ENCODE measurements at regions not wholly inside any gene's neighbourhood (a gene's known extent, or its start where the extent isn't known, plus 50 kb on each side); places are given as distances from the start of the nearest gene placed in this dataset.

GRCh38 chr12:94740601-94741362 lies 90.4 kb upstream of the TMCC3 start:
- TF ChIP-seq REST (IDR thresholded peaks at IDR 0.05; ENCODE audit: low read depth) (no peak), CEBPB (IDR thresholded peaks at IDR 0.05) (no peak), RAD21 (IDR thresholded peaks at IDR 0.05; ENCODE audit: low read depth) (no peak), YY1 (IDR thresholded peaks at IDR 0.05; ENCODE audit: low read depth) (no peak), TEAD4 (IDR thresholded peaks at IDR 0.05) (no peak), ZBTB7A (IDR thresholded peaks at IDR 0.05; ENCODE audit: low read depth) (no peak), TCF12 (IDR thresholded peaks at IDR 0.05; ENCODE audit: low read depth) (no peak), EP300 (IDR thresholded peaks at IDR 0.05; ENCODE audit: borderline replicate concordance) (no peak), NFIC (IDR thresholded peaks at IDR 0.05) (no peak), EGR1 (IDR thresholded peaks at IDR 0.05) (no peak), CREB1 (IDR thresholded peaks at IDR 0.05; ENCODE audit: low read depth) (no peak)

Measured in Ishikawa (cell line).